ENCODE measurements at regions not wholly inside any gene's neighbourhood (a gene's known extent, or its start where the extent isn't known, plus 50 kb on each side); places are given as distances from the start of the nearest gene placed in this dataset.

GRCh38 chr4:116530048-116530447, 555.3 kb downstream of the TRAM1L1 start:
- Histone ChIP-seq H3K79me2 (ENCODE audit: control insufficient read depth, insufficient read depth, low read length, unreplicated experiment) (no peaks in the 10 kb centered on the region), H3K36me3 (ENCODE audit: insufficient read depth, low read length) (no peaks in the 10 kb centered on the region), H3K27ac (ENCODE audit: low read depth, low read length) (no peak overlapping the region), H2AFZ (ENCODE audit: low read length, unreplicated experiment) (no peak overlapping the region), H3K27me3 (ENCODE audit: insufficient read depth, low read length) (no peaks in the 10 kb centered on the region), H3K4me3 (ENCODE audit: low read depth, low read length) (no peak overlapping the region), H3K4me1 (ENCODE audit: control insufficient read depth, insufficient read depth, low read length, unreplicated experiment) (no peaks in the 10 kb centered on the region)

GRCh38 chr4:116529129-116529528, 556.2 kb downstream of the TRAM1L1 start:
- no peak overlapping the region for H3K4me3 ChIP-seq (ENCODE audit: low read depth, low read length)
- no peak overlapping the region for H2AFZ ChIP-seq (ENCODE audit: low read length, unreplicated experiment)
- H3K79me2 ChIP-seq (ENCODE audit: control insufficient read depth, insufficient read depth, low read length, unreplicated experiment): no peaks in the 10 kb centered on the region
- no peaks in the 10 kb centered on the region for H3K36me3 ChIP-seq (ENCODE audit: insufficient read depth, low read length)
- no peaks in the 10 kb centered on the region for H3K4me1 ChIP-seq (ENCODE audit: control insufficient read depth, insufficient read depth, low read length, unreplicated experiment)
- H3K27ac ChIP-seq (ENCODE audit: low read depth, low read length): no peak overlapping the region
- no peaks in the 10 kb centered on the region for H3K27me3 ChIP-seq (ENCODE audit: insufficient read depth, low read length)

GRCh38 chr4:116522922-116523321, 562.5 kb downstream of the TRAM1L1 start:
- Histone ChIP-seq H3K27ac (ENCODE audit: low read depth, low read length) (no peak overlapping the region), H2AFZ (ENCODE audit: low read length, unreplicated experiment) (no peak overlapping the region), H3K4me3 (ENCODE audit: low read depth, low read length) (no peak overlapping the region), H3K36me3 (ENCODE audit: insufficient read depth, low read length) (no peaks in the 10 kb centered on the region), H3K79me2 (ENCODE audit: control insufficient read depth, insufficient read depth, low read length, unreplicated experiment) (no peaks in the 10 kb centered on the region), H3K4me1 (ENCODE audit: control insufficient read depth, insufficient read depth, low read length, unreplicated experiment) (no peaks in the 10 kb centered on the region), H3K27me3 (ENCODE audit: insufficient read depth, low read length) (no peaks in the 10 kb centered on the region)

DNA sequence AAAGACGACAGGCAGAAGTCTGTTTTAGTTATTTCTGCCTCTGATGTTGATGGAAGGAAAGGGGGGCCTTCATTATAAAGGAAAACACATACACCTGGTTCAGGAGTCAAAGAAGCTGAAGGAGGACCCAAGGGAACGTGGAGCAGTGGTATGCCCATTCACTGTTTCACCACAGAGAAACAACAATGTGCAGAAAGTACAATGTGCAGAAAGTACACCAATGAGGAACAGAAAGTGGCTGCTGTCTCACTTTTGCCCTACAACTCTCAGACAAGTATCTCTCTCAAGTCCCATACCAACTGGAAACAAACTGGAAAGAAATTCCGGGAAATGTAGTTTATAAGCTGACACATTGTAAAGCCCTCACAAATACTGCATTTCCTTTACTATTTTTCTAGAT, 564.5 kb downstream of the TRAM1L1 start:
- H2AFZ ChIP-seq (ENCODE audit: low read length, unreplicated experiment): no peak overlapping the region
- no peaks in the 10 kb centered on the region for H3K79me2 ChIP-seq (ENCODE audit: control insufficient read depth, insufficient read depth, low read length, unreplicated experiment)
- H3K36me3 ChIP-seq (ENCODE audit: insufficient read depth, low read length): no peaks in the 10 kb centered on the region
- no peak overlapping the region for H3K27ac ChIP-seq (ENCODE audit: low read depth, low read length)
- H3K27me3 ChIP-seq (ENCODE audit: insufficient read depth, low read length): no peaks in the 10 kb centered on the region
- H3K4me1 ChIP-seq (ENCODE audit: control insufficient read depth, insufficient read depth, low read length, unreplicated experiment): no peaks in the 10 kb centered on the region
- no peak overlapping the region for H3K4me3 ChIP-seq (ENCODE audit: low read depth, low read length)

DNA sequence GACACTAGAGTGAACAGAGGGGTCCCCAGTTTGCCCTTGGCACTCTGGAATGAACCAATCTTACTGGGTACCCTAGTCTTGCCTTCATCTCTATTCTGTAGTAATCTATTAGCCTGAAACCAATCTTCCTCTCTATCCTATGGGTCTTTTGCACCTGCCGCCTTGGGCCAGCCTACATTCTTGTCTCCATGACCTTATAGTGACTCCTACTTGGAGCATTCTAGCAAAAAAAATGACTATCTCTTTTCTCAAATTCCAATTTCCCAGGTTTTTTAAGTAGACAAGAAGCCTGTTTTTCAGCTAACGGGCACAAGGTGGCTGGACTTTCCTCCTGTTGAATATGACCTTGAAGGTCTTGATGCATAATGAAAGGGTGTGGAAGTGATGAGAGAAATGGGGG, 568.7 kb downstream of the TRAM1L1 start:
- no peak overlapping the region for H3K27ac ChIP-seq (ENCODE audit: low read depth, low read length)
- no peaks in the 10 kb centered on the region for H3K4me1 ChIP-seq (ENCODE audit: control insufficient read depth, insufficient read depth, low read length, unreplicated experiment)
- no peaks in the 10 kb centered on the region for H3K27me3 ChIP-seq (ENCODE audit: insufficient read depth, low read length)
- no peak overlapping the region for H3K4me3 ChIP-seq (ENCODE audit: low read depth, low read length)
- no peaks in the 10 kb centered on the region for H3K36me3 ChIP-seq (ENCODE audit: insufficient read depth, low read length)
- no peaks in the 10 kb centered on the region for H3K79me2 ChIP-seq (ENCODE audit: control insufficient read depth, insufficient read depth, low read length, unreplicated experiment)
- no peak overlapping the region for H2AFZ ChIP-seq (ENCODE audit: low read length, unreplicated experiment)

GRCh38 chr4:116515959-116516358, 569.4 kb downstream of the TRAM1L1 start:
- H3K27ac ChIP-seq (ENCODE audit: low read depth, low read length): no peak overlapping the region
- H2AFZ ChIP-seq (ENCODE audit: low read length, unreplicated experiment): no peak overlapping the region
- no peaks in the 10 kb centered on the region for H3K27me3 ChIP-seq (ENCODE audit: insufficient read depth, low read length)

GRCh38 chr4:116512552-116512951, 572.8 kb downstream of the TRAM1L1 start:
- Histone ChIP-seq H3K79me2 (ENCODE audit: control insufficient read depth, insufficient read depth, low read length, unreplicated experiment) (no peaks in the 10 kb centered on the region), H3K27ac (ENCODE audit: low read depth, low read length) (no peak overlapping the region), H3K36me3 (ENCODE audit: insufficient read depth, low read length) (no peaks in the 10 kb centered on the region), H3K4me3 (ENCODE audit: low read depth, low read length) (no peak overlapping the region), H2AFZ (ENCODE audit: low read length, unreplicated experiment) (no peak overlapping the region), H3K4me1 (ENCODE audit: control insufficient read depth, insufficient read depth, low read length, unreplicated experiment) (no peaks in the 10 kb centered on the region), H3K27me3 (ENCODE audit: insufficient read depth, low read length) (no peaks in the 10 kb centered on the region)

More at GRCh38 chr4:116515959-116516358, 569.4 kb downstream of the TRAM1L1 start:
- Histone ChIP-seq H3K4me3 (ENCODE audit: low read depth, low read length) (no peak overlapping the region), H3K79me2 (ENCODE audit: control insufficient read depth, insufficient read depth, low read length, unreplicated experiment) (no peaks in the 10 kb centered on the region), H3K36me3 (ENCODE audit: insufficient read depth, low read length) (no peaks in the 10 kb centered on the region), H3K4me1 (ENCODE audit: control insufficient read depth, insufficient read depth, low read length, unreplicated experiment) (no peaks in the 10 kb centered on the region)

DNA sequence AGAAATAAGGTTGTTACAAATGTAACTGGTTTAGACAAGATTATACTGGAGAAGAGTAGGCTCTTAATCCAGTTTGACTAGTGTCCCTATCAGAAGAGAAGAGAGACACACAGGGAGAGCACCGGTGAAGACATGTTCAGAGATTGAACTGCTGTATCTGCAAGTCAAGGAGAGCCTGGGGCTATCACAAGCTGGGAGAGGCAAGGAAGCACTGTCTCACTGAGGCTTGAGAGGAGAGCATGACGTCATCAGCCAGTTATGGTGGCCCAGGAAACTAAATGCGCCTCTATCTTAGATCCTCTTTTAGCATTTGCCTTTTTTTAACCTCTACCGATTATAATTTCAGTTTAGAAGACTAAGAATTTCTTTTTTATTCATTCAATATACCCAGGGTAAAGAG, 583.4 kb downstream of the TRAM1L1 start:
- Histone ChIP-seq H2AFZ (ENCODE audit: low read length, unreplicated experiment) (no peak overlapping the region), H3K4me3 (ENCODE audit: low read depth, low read length) (no peak overlapping the region), H3K36me3 (ENCODE audit: insufficient read depth, low read length) (no peaks in the 10 kb centered on the region), H3K27ac (ENCODE audit: low read depth, low read length) (no peak overlapping the region), H3K27me3 (ENCODE audit: insufficient read depth, low read length) (no peaks in the 10 kb centered on the region), H3K4me1 (ENCODE audit: control insufficient read depth, insufficient read depth, low read length, unreplicated experiment) (no peaks in the 10 kb centered on the region), H3K79me2 (ENCODE audit: control insufficient read depth, insufficient read depth, low read length, unreplicated experiment) (no peaks in the 10 kb centered on the region)

GRCh38 chr4:116500225-116500624, 585.2 kb downstream of the TRAM1L1 start:
- Histone ChIP-seq H3K4me1 (ENCODE audit: control insufficient read depth, insufficient read depth, low read length, unreplicated experiment) (no peaks in the 10 kb centered on the region), H3K27me3 (ENCODE audit: insufficient read depth, low read length) (no peaks in the 10 kb centered on the region), H3K27ac (ENCODE audit: low read depth, low read length) (no peak overlapping the region), H3K79me2 (ENCODE audit: control insufficient read depth, insufficient read depth, low read length, unreplicated experiment) (no peaks in the 10 kb centered on the region), H3K4me3 (ENCODE audit: low read depth, low read length) (no peak overlapping the region), H3K36me3 (ENCODE audit: insufficient read depth, low read length) (no peaks in the 10 kb centered on the region), H2AFZ (ENCODE audit: low read length, unreplicated experiment) (no peak overlapping the region)

GRCh38 chr4:116489739-116490138, 595.6 kb downstream of the TRAM1L1 start:
- no peak overlapping the region for H2AFZ ChIP-seq (ENCODE audit: low read length, unreplicated experiment)
- no peaks in the 10 kb centered on the region for H3K36me3 ChIP-seq (ENCODE audit: insufficient read depth, low read length)
- no peak overlapping the region for H3K4me3 ChIP-seq (ENCODE audit: low read depth, low read length)
- H3K4me1 ChIP-seq (ENCODE audit: control insufficient read depth, insufficient read depth, low read length, unreplicated experiment): no peaks in the 10 kb centered on the region
- H3K27ac ChIP-seq (ENCODE audit: low read depth, low read length): no peak overlapping the region
- H3K27me3 ChIP-seq (ENCODE audit: insufficient read depth, low read length): no peaks in the 10 kb centered on the region
- no peaks in the 10 kb centered on the region for H3K79me2 ChIP-seq (ENCODE audit: control insufficient read depth, insufficient read depth, low read length, unreplicated experiment)

GRCh38 chr4:116486401-116486800, 599.0 kb downstream of the TRAM1L1 start:
- H3K36me3 ChIP-seq (ENCODE audit: insufficient read depth, low read length): no peaks in the 10 kb centered on the region
- H2AFZ ChIP-seq (ENCODE audit: low read length, unreplicated experiment): no peak overlapping the region
- H3K27ac ChIP-seq (ENCODE audit: low read depth, low read length): no peak overlapping the region
- no peaks in the 10 kb centered on the region for H3K27me3 ChIP-seq (ENCODE audit: insufficient read depth, low read length)
- H3K4me3 ChIP-seq (ENCODE audit: low read depth, low read length): no peak overlapping the region
- H3K4me1 ChIP-seq (ENCODE audit: control insufficient read depth, insufficient read depth, low read length, unreplicated experiment): no peaks in the 10 kb centered on the region
- H3K79me2 ChIP-seq (ENCODE audit: control insufficient read depth, insufficient read depth, low read length, unreplicated experiment): no peaks in the 10 kb centered on the region

Data from ACC112 (cell line).